ENCODE measurements at regions not wholly inside any gene's neighbourhood (a gene's known extent, or its start where the extent isn't known, plus 50 kb on each side); places are given as distances from the start of the nearest gene placed in this dataset.

DNA sequence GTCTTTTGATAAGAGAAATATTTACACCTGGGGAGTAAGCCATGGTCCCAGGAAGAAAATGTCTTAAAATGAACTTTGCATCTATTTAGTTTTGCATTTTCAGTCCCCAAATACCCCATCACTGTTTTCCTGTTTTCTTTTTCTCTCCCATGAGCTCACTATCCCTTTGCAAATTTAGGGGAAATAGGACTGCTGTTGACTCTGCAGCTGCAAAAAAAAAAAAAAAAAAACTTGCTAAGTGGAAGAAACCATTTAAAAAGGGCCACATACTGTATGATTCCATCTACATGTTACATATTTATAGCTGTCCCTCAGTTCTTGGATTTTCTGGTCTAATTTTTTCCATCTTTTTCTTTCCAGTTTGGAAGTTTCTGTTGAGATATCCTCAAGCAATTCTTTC lies 98.2 kb upstream of the SERP2 start:
- peaks cover 23% of the 10 kb centered on the region for H3K4me1 Mint-ChIP-seq
- H3K4me3 Mint-ChIP-seq = no peak overlapping the region
- Histone ChIP-seq H3K4me1 (ENCODE audit: control insufficient read depth, insufficient read depth, low read length) (no peaks in the 10 kb centered on the region), H3K27me3 (ENCODE audit: control insufficient read depth, insufficient read depth, low read length, poor library complexity, severe bottlenecking) (no peaks in the 10 kb centered on the region), H3K4me3 (ENCODE audit: low read length) (no peak overlapping the region), H3K27ac (ENCODE audit: low read depth, low read length) (no peak overlapping the region), H3K9me3 (ENCODE audit: control insufficient read depth, low read length) (no peaks in the 10 kb centered on the region), H3K36me3 (ENCODE audit: control insufficient read depth, insufficient read depth, low read length) (no peaks in the 10 kb centered on the region), H3K9ac (ENCODE audit: extremely low read depth, low read length, poor library complexity, severe bottlenecking) (no peak overlapping the region)
- no peaks in the 10 kb centered on the region for H3K36me3 Mint-ChIP-seq (ENCODE audit: low read depth)
- no peaks in the 10 kb centered on the region for H3K9me3 Mint-ChIP-seq
- no peak for DNase-seq
- TF ChIP-seq, protein P1, sequence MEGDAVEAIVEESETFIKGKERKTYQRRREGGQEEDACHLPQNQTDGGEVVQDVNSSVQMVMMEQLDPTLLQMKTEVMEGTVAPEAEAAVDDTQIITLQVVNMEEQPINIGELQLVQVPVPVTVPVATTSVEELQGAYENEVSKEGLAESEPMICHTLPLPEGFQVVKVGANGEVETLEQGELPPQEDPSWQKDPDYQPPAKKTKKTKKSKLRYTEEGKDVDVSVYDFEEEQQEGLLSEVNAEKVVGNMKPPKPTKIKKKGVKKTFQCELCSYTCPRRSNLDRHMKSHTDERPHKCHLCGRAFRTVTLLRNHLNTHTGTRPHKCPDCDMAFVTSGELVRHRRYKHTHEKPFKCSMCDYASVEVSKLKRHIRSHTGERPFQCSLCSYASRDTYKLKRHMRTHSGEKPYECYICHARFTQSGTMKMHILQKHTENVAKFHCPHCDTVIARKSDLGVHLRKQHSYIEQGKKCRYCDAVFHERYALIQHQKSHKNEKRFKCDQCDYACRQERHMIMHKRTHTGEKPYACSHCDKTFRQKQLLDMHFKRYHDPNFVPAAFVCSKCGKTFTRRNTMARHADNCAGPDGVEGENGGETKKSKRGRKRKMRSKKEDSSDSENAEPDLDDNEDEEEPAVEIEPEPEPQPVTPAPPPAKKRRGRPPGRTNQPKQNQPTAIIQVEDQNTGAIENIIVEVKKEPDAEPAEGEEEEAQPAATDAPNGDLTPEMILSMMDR (conservative IDR thresholded peaks at IDR 0.05) = no peak
- no peaks in the 10 kb centered on the region for H3K27me3 Mint-ChIP-seq (ENCODE audit: insufficient read depth)
- H3K27ac Mint-ChIP-seq = peak overlapping the region; percentile 33

DNA sequence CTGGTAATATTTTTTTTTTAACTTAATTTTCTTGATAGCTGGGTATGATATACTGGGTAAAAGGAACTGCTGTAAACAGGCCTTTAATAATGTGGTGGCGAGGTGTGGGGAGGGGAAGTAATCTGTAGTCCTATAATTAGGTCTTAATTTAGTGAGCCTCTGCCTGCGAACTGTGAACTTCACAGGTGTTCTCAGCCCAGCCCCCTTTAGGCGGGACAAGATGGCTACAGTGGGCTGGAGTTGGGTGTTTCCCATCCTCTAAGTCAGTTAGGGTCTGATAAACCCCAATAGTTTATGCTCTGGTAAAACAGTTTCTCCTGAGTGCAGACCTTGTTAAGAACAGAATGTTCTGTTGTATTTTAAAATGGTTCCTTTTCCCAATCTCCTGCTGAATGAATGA lies 97.6 kb upstream of the SERP2 start:
- Mint-ChIP-seq H3K27ac (peak overlapping the region; percentile 33), H3K4me1 (peaks cover 23% of the 10 kb centered on the region), H3K4me3 (no peak overlapping the region), H3K36me3 (ENCODE audit: low read depth) (no peaks in the 10 kb centered on the region), H3K27me3 (ENCODE audit: insufficient read depth) (no peaks in the 10 kb centered on the region), H3K9me3 (no peaks in the 10 kb centered on the region)
- Histone ChIP-seq H3K36me3 (ENCODE audit: control insufficient read depth, insufficient read depth, low read length) (no peaks in the 10 kb centered on the region), H3K9ac (ENCODE audit: extremely low read depth, low read length, poor library complexity, severe bottlenecking) (no peak overlapping the region), H3K4me1 (ENCODE audit: control insufficient read depth, insufficient read depth, low read length) (no peaks in the 10 kb centered on the region), H3K4me3 (ENCODE audit: low read length) (no peak overlapping the region), H3K27ac (ENCODE audit: low read depth, low read length) (no peak overlapping the region), H3K27me3 (ENCODE audit: control insufficient read depth, insufficient read depth, low read length, poor library complexity, severe bottlenecking) (no peaks in the 10 kb centered on the region), H3K9me3 (ENCODE audit: control insufficient read depth, low read length) (no peaks in the 10 kb centered on the region)
- TF ChIP-seq, protein P1 (conservative IDR thresholded peaks at IDR 0.05) = no peak
- 80 to 88% methylated on average over 1 to 3 of the region's 3 CpGs for WGBS, 2 experiments (ENCODE audit: insufficient coverage in 1 of 2, insufficient read length in 1 of 2)
- DNase-seq = peak; percentile 55

DNA sequence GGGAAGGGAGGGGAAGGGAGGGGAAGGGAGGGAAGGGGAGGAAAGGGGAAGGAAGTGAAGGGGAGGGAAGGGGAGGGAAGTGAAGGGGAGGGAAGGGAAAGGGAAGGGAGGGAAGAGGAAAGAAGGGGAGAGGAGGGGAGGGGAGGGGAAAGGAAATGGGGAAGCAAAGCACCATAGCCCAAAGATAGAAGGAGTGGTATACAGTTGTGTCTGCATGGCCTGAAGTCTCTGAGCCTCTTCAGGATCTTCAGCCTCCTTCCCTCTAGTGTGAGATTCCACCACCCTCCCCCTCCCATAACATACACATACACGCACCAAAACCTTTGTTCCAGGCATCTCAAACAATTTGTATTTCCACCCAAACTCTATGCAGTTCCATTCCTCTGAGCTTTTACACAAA lies 96.2 kb upstream of the SERP2 start:
- Histone ChIP-seq H3K9ac (ENCODE audit: extremely low read depth, low read length, poor library complexity, severe bottlenecking) (no peak overlapping the region), H3K4me1 (ENCODE audit: control insufficient read depth, insufficient read depth, low read length) (no peaks in the 10 kb centered on the region), H3K27ac (ENCODE audit: low read depth, low read length) (no peak overlapping the region), H3K36me3 (ENCODE audit: control insufficient read depth, insufficient read depth, low read length) (no peaks in the 10 kb centered on the region), H3K27me3 (ENCODE audit: control insufficient read depth, insufficient read depth, low read length, poor library complexity, severe bottlenecking) (no peaks in the 10 kb centered on the region), H3K4me3 (ENCODE audit: low read length) (no peak overlapping the region), H3K9me3 (ENCODE audit: control insufficient read depth, low read length) (no peaks in the 10 kb centered on the region)
- no peaks in the 10 kb centered on the region for H3K36me3 Mint-ChIP-seq (ENCODE audit: low read depth)
- no peak for DNase-seq
- TF ChIP-seq, protein P1 (conservative IDR thresholded peaks at IDR 0.05) = no peak
- WGBS, 2 experiments (ENCODE audit: insufficient coverage in 1 of 2, insufficient read length in 1 of 2) = 88 to 100% methylated on average over 1 of the region's 1 CpG
- H3K9me3 Mint-ChIP-seq = no peaks in the 10 kb centered on the region
- no peak overlapping the region for H3K4me3 Mint-ChIP-seq
- H3K4me1 Mint-ChIP-seq = peaks cover 23% of the 10 kb centered on the region
- H3K27me3 Mint-ChIP-seq (ENCODE audit: insufficient read depth) = peaks cover 3% of the 10 kb centered on the region
- no peak overlapping the region for H3K27ac Mint-ChIP-seq

Measured in endodermal cell (in vitro differentiated cells).